ENCODE measurements at regions not wholly inside any gene's neighbourhood (a gene's known extent, or its start where the extent isn't known, plus 50 kb on each side); places are given as distances from the start of the nearest gene placed in this dataset.
"Not testable (repeated sequence)": the region's sequence is repeated elsewhere in the genome, so short reads cannot be mapped to it uniquely, and the experiment has no call there.

- DNase-seq (ENCODE audit: low spot score) = no peak
Observed at GRCh38 chr1:58190267-58190988, 356.1 kb downstream of the OMA1 start.

GRCh38 chr1:58189453-58189852 lies 357.1 kb downstream of the OMA1 start:
- DNase-seq (ENCODE audit: low spot score) = no peak

- no peak for DNase-seq (ENCODE audit: low spot score)
Observed at GRCh38 chr1:58183286-58183685, 363.2 kb downstream of the OMA1 start.

- DNase-seq (ENCODE audit: low spot score) = no peak
Observed at GRCh38 chr1:58180537-58180936, 366.0 kb downstream of the OMA1 start.

GRCh38 chr1:58169160-58169559 lies 377.4 kb downstream of the OMA1 start:
- not testable (repeated sequence) for DNase-seq (ENCODE audit: low spot score)

- DNase-seq (ENCODE audit: low spot score) = not testable (repeated sequence)
Observed at GRCh38 chr1:58167131-58167530, 379.4 kb downstream of the OMA1 start.

GRCh38 chr1:58166417-58166816 lies 380.1 kb downstream of the OMA1 start:
- no peak for DNase-seq (ENCODE audit: low spot score)

GRCh38 chr1:58165073-58165472 lies 381.5 kb downstream of the OMA1 start:
- DNase-seq (ENCODE audit: low spot score) = no peak

- DNase-seq (ENCODE audit: low spot score) = no peak
Observed at GRCh38 chr1:58162952-58163550, 383.5 kb downstream of the OMA1 start.

- no peak for DNase-seq (ENCODE audit: low spot score)
Observed at GRCh38 chr1:58159434-58159830, 387.1 kb downstream of the OMA1 start.

GRCh38 chr1:58158506-58159433 lies 387.8 kb downstream of the OMA1 start:
- DNase-seq (ENCODE audit: low spot score) = no peak

- no peak for DNase-seq (ENCODE audit: low spot score)
Observed at GRCh38 chr1:58158016-58158415, 388.5 kb downstream of the OMA1 start.

- no peak for DNase-seq (ENCODE audit: low spot score)
Observed at GRCh38 chr1:58157256-58157655, 389.3 kb downstream of the OMA1 start.

GRCh38 chr1:58156831-58157230 lies 389.7 kb downstream of the OMA1 start:
- DNase-seq (ENCODE audit: low spot score) = no peak

- no peak for DNase-seq (ENCODE audit: low spot score)
Observed at GRCh38 chr1:58156124-58156468, 390.4 kb downstream of the OMA1 start.

- DNase-seq (ENCODE audit: low spot score) = no peak
Observed at GRCh38 chr1:58155418-58156123, 391.0 kb downstream of the OMA1 start.

- no peak for DNase-seq (ENCODE audit: low spot score)
Observed at GRCh38 chr1:58154256-58154655, 392.3 kb downstream of the OMA1 start.

- DNase-seq (ENCODE audit: low spot score) = no peak
Observed at GRCh38 chr1:58152697-58153096, 393.8 kb downstream of the OMA1 start.

GRCh38 chr1:58149271-58149812 lies 397.2 kb downstream of the OMA1 start:
- DNase-seq (ENCODE audit: low spot score) = no peak

GRCh38 chr1:58144698-58145270 lies 401.7 kb downstream of the OMA1 start:
- no peak for DNase-seq (ENCODE audit: low spot score)

GRCh38 chr1:58143972-58144697 lies 402.4 kb downstream of the OMA1 start:
- DNase-seq (ENCODE audit: low spot score) = no peak

Data from germinal center (tissue), 1 donor.